Gastrocnemius medialis (tissue), 4 donors: ENCODE measurements at regions not wholly inside any gene's neighbourhood (a gene's known extent, or its start where the extent isn't known, plus 50 kb on each side); places are given as distances from the start of the nearest gene placed in this dataset.

Source experiments
- ATAC-seq, 2 donors: fragments of 150-250 bp; one replicate each; pipeline ENCODE4 v1.9.1; 2016
- DNase-seq, 2 donors: peaks; one replicate each; pipeline ENCODE4 v3.0.0-alpha.2; 2019
- H3K27ac ChIP-seq, 4 donors: fragments of 200-600 bp; sonication (generic); 1 replicate in 1 of 4; 2 replicates in 3 of 4; pipeline ENCODE4 v1.5.1; 2016 to 2018; ENCODE audit warnings: mild to moderate bottlenecking in 2 of 4, moderate library complexity in 1 of 4
- H3K27me3 ChIP-seq, 3 donors: fragments of 200-600 bp; sonication (generic) in 2 of 3; 1 replicate in 1 of 3; 2 replicates in 2 of 3; pipeline versions ENCODE4 v1.5.1 to v1.6.0; 2016 to 2019; ENCODE audit warnings: mild to moderate bottlenecking in 1 of 3, moderate library complexity in 1 of 3
- H3K36me3 ChIP-seq, 2 donors: fragments of 200-600 bp; sonication (generic) in 1 of 2; one replicate each; pipeline ENCODE4 v1.5.1; 2017 to 2018
- H3K4me1 ChIP-seq, 2 donors: fragments of 200-600 bp; sonication (generic) in 1 of 2; one replicate each; pipeline ENCODE4 v1.5.1; 2016 to 2017; ENCODE audit warnings: mild to moderate bottlenecking in 2 of 2
- H3K4me3 ChIP-seq, 4 donors: fragments of 200-600 bp; sonication (generic) in 3 of 4; 1 replicate in 1 of 4; 2 replicates in 3 of 4; pipeline ENCODE4 v1.5.1; 2016 to 2019; ENCODE audit warnings: mild to moderate bottlenecking in 2 of 4
- H3K9me3 ChIP-seq, 3 donors: fragments of 200-600 bp; sonication (generic) in 2 of 3; 1 replicate in 1 of 3; 2 replicates in 2 of 3; pipeline ENCODE4 v1.5.1; 2016 to 2019
- POLR2A ChIP-seq, 2 donors: fragments of 450-650 bp; IDR thresholded peaks; one replicate each; pipeline ENCODE4 v1.6.1; 2017; ENCODE audit warnings: antibody characterized with exemption in 2 of 2, mild to moderate bottlenecking in 2 of 2, moderate library complexity in 2 of 2
- in situ Hi-C, 4 donors: fragments of 200-750 bp; cut with MboI; loops; one replicate each; pipeline versions ENCODE4 v1.15.0 to v1.8.0; 2017; ENCODE audit warnings: low sequenced_read_pairs in 4 of 4
- intact Hi-C: fragments of 100-400 bp; cut with DNase I; formaldehyde crosslinking; loops from one replicate; pipeline ENCODE4 v1.15.1; 2023; ENCODE audit warnings: low total_unique reads
- TF ChIP-seq, protein P1 (sequence below), 5 experiments: fragments of 450-650 bp in 3 of 5; fragments of 200-600 bp in 2 of 5; sonication (generic) in 2 of 5; IDR thresholded peaks in 4 of 5; conservative IDR thresholded peaks in 1 of 5; 1 replicate in 4 of 5; 2 replicates in 1 of 5; pipeline ENCODE4 v1.5.1; 2016 to 2019; ENCODE audit warnings: antibody characterized with exemption in 5 of 5, mild to moderate bottlenecking in 3 of 5, moderate library complexity in 3 of 5

DNA sequence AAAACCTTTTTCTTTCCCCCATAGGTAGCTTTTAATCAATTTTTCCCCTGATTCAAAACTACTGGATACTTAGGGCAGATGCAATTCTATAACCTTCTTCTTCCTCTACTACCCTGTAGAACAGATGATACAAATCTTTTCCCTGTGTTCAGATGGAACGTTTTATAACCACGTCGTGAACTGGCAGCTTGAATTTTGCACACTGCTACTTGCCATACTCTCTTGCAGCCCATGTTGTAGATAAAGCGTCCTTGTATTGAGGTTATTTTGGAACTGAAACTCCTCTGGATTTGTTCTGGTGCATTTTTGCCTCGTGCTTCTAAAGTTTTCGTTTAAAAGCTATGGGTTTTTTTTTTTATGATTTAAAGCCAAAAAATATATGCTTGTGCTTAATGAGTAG is 440.2 kb downstream of the RFPL4B start:
- Histone ChIP-seq H3K4me3 (no peak overlapping the region), H3K36me3 (no peaks in the 10 kb centered on the region), H3K4me1 (no peaks in the 10 kb centered on the region), H3K9me3 (no peaks in the 10 kb centered on the region), H3K27me3 (no peaks in the 10 kb centered on the region), H3K27ac (no peak overlapping the region)
- TF ChIP-seq, protein P1, sequence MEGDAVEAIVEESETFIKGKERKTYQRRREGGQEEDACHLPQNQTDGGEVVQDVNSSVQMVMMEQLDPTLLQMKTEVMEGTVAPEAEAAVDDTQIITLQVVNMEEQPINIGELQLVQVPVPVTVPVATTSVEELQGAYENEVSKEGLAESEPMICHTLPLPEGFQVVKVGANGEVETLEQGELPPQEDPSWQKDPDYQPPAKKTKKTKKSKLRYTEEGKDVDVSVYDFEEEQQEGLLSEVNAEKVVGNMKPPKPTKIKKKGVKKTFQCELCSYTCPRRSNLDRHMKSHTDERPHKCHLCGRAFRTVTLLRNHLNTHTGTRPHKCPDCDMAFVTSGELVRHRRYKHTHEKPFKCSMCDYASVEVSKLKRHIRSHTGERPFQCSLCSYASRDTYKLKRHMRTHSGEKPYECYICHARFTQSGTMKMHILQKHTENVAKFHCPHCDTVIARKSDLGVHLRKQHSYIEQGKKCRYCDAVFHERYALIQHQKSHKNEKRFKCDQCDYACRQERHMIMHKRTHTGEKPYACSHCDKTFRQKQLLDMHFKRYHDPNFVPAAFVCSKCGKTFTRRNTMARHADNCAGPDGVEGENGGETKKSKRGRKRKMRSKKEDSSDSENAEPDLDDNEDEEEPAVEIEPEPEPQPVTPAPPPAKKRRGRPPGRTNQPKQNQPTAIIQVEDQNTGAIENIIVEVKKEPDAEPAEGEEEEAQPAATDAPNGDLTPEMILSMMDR (IDR thresholded peaks at IDR 0.05 in 4 of 5, conservative IDR thresholded peaks at IDR 0.05 in 1 of 5) = no peak
- TF ChIP-seq POLR2A (IDR thresholded peaks at IDR 0.05) = no peak
- in situ Hi-C loops = loop anchor here in 2 of 4 donors (25.0 kb wide), 1 partner anchor 1125 kb away; no protein-coding TSS in a partner anchor
- intact Hi-C loops = no loop called here
- DNase-seq = no peak
- no peak for ATAC-seq

DNA sequence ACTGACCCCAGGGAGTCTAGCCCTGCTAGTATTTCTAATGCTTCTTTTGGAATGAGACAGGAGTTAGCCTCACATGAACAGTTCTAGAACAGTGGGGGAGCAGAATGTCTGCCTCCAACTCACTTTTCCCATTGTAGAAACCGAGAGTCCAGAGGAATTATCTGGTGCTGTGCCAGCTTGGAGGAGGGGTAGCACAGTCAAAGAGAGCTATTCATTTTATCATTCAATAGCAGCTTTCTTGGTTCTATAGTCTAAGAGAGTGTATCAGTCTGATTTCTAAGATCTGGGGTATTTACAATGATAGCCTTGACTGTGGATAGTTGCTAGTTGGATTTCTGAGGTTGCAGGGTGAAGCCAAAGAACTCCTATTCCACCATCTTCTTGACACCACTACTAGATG is 448.2 kb downstream of the RFPL4B start:
- Histone ChIP-seq H3K27me3 (no peaks in the 10 kb centered on the region), H3K27ac (no peak overlapping the region), H3K9me3 (no peaks in the 10 kb centered on the region), H3K4me3 (no peak overlapping the region), H3K4me1 (no peaks in the 10 kb centered on the region), H3K36me3 (no peaks in the 10 kb centered on the region)
- ATAC-seq (no peak), DNase-seq (no peak)
- no peak for TF ChIP-seq POLR2A (IDR thresholded peaks at IDR 0.05)
- TF ChIP-seq, protein P1 (IDR thresholded peaks at IDR 0.05 in 4 of 5, conservative IDR thresholded peaks at IDR 0.05 in 1 of 5) = no peak
- intact Hi-C loops (no loop called here), in situ Hi-C loops (loop anchor here in 2 of 4 donors (25.0 kb wide), 1 partner anchor 1117 kb away; no protein-coding TSS in a partner anchor)

DNA sequence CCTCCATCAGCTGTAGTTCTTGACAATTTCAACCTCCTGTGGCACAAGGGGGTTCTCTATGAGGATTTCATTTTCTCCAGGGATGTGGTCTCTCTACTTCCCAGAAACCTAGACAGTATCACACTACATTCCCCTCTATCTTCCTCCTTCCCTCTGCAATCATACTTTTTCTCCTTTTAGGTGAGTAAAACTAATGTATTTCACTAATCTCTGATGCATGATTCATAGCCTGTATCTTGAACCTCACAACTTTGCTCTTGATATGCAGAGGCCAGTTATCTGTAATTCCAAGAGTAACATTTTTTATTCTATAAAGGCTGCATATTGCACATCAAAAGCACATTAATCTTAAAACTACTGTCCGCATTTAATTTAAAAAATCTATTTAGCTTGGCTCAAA is 449.6 kb downstream of the RFPL4B start:
- DNase-seq (no peak), ATAC-seq (no peak)
- H3K36me3 ChIP-seq = no peaks in the 10 kb centered on the region
- H3K4me1 ChIP-seq = no peaks in the 10 kb centered on the region
- in situ Hi-C loops = loop anchor here in 2 of 4 donors (25.0 kb wide), 1 partner anchor 1116 kb away; no protein-coding TSS in a partner anchor
- TF ChIP-seq POLR2A (IDR thresholded peaks at IDR 0.05) = no peak
- TF ChIP-seq, protein P1 (IDR thresholded peaks at IDR 0.05 in 4 of 5, conservative IDR thresholded peaks at IDR 0.05 in 1 of 5) = no peak
- H3K4me3 ChIP-seq = no peak overlapping the region
- H3K27ac ChIP-seq = no peak overlapping the region
- H3K27me3 ChIP-seq = no peaks in the 10 kb centered on the region
- intact Hi-C loops = no loop called here
- H3K9me3 ChIP-seq = no peaks in the 10 kb centered on the region

DNA sequence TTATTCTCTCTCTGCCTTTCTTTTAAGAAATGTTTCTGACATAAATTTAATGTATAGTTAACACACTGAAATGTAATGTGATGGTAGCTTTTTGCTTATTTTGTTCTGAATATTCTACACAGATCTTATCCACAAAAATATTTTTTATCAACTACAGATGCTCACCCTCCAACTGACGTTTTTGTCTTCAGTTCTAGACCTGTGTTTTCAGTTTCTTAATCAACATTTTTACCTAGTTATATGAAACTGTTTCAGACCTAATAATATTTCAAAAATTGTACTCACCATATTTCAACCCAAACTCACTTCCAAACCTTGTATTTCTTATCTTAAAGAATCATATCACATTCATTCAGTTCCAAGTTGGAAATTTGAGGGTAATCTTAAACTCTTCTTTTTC is 452.8 kb downstream of the RFPL4B start:
- Histone ChIP-seq H3K27me3 (no peaks in the 10 kb centered on the region), H3K4me3 (no peak overlapping the region), H3K4me1 (no peaks in the 10 kb centered on the region), H3K27ac (no peak overlapping the region), H3K9me3 (no peaks in the 10 kb centered on the region), H3K36me3 (no peaks in the 10 kb centered on the region)
- intact Hi-C loops = no loop called here
- ATAC-seq (no peak), DNase-seq (no peak)
- TF ChIP-seq, protein P1 (IDR thresholded peaks at IDR 0.05 in 4 of 5, conservative IDR thresholded peaks at IDR 0.05 in 1 of 5) = no peak
- no peak for TF ChIP-seq POLR2A (IDR thresholded peaks at IDR 0.05)
- in situ Hi-C loops = loop anchor here in 2 of 4 donors (25.0 kb wide), 1 partner anchor 1112 kb away; no protein-coding TSS in a partner anchor

DNA sequence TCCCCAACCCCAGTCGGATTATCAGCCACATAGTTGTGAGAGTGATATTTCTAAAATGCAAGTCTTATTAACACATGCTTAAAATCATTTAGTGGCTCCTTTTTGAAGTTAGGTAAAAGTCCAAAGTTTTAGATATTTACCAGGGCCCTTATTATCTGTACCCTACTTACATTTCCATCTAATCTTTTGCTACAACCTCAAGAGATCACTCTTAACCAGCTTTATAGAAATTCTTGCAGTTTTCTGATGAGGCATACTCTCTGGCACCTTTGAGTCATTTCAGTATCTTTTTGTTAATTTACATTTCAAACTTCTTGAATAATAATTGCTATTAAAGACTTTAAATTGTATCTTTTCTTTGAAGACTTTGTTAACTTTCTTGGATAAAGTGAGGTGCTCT is 453.3 kb downstream of the RFPL4B start:
- H3K27me3 ChIP-seq = no peaks in the 10 kb centered on the region
- H3K27ac ChIP-seq = no peak overlapping the region
- H3K4me3 ChIP-seq = no peak overlapping the region
- DNase-seq (no peak), ATAC-seq (no peak)
- in situ Hi-C loops (no loop called here), intact Hi-C loops (no loop called here)
- no peaks in the 10 kb centered on the region for H3K4me1 ChIP-seq
- TF ChIP-seq POLR2A (IDR thresholded peaks at IDR 0.05) = no peak
- TF ChIP-seq, protein P1 (IDR thresholded peaks at IDR 0.05 in 4 of 5, conservative IDR thresholded peaks at IDR 0.05 in 1 of 5) = no peak
- H3K36me3 ChIP-seq = no peaks in the 10 kb centered on the region
- no peaks in the 10 kb centered on the region for H3K9me3 ChIP-seq
